A673 (cell line): ENCODE measurements at regions not wholly inside any gene's neighbourhood (a gene's known extent, or its start where the extent isn't known, plus 50 kb on each side); places are given as distances from the start of the nearest gene placed in this dataset.

ENCODE experiments used
- EZH2 ChIP-seq: fragments of 200-600 bp; sonication (generic); IDR thresholded peaks from 2 replicates; pipeline ENCODE4 v1.6.1; 2017; ENCODE audit warnings: borderline replicate concordance, low read depth, mild to moderate bottlenecking, mixed read lengths, antibody characterized with exemption, low read length; ENCODE audit not compliant: poor library complexity, severe bottlenecking
- TF ChIP-seq, protein P1 (sequence below): fragments of 300-800, 200-600 bp; sonication (generic); conservative IDR thresholded peaks from 2 replicates; pipeline ENCODE4 v1.5.1; 2017; ENCODE audit warnings: low read depth, mild to moderate bottlenecking, antibody characterized with exemption, low read length, moderate library complexity, mixed read lengths

DNA sequence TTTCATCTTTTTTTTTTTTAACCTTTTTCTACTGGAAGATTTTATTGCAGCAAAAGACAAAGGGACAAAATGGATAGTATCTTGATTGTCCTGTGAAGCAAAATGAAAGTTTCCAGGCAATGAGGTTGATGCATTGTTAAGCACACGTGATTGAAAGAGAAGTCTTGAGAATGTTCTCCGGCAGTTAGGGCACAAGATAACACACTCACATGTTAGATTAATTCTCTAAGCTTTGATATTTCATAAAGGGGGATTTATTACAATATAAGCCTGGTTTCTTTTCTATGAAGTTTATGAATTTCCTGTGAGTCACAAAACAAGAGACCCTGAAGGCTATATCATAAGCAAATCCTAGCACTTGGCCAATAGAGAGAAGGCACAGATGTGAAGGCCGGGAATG lies 93.4 kb upstream of the ARMC3 start:
- TF ChIP-seq, protein P1, sequence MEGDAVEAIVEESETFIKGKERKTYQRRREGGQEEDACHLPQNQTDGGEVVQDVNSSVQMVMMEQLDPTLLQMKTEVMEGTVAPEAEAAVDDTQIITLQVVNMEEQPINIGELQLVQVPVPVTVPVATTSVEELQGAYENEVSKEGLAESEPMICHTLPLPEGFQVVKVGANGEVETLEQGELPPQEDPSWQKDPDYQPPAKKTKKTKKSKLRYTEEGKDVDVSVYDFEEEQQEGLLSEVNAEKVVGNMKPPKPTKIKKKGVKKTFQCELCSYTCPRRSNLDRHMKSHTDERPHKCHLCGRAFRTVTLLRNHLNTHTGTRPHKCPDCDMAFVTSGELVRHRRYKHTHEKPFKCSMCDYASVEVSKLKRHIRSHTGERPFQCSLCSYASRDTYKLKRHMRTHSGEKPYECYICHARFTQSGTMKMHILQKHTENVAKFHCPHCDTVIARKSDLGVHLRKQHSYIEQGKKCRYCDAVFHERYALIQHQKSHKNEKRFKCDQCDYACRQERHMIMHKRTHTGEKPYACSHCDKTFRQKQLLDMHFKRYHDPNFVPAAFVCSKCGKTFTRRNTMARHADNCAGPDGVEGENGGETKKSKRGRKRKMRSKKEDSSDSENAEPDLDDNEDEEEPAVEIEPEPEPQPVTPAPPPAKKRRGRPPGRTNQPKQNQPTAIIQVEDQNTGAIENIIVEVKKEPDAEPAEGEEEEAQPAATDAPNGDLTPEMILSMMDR, result no peak
- no peak for TF ChIP-seq EZH2
